Adrenal gland (tissue), 9 donors: ENCODE measurements at regions not wholly inside any gene's neighbourhood (a gene's known extent, or its start where the extent isn't known, plus 50 kb on each side); places are given as distances from the start of the nearest gene placed in this dataset.
A peak's percentile ranks its signal among the peaks of the same experiment; 100 is the strongest.

Source experiments
- DNase-seq, 7 donors: peaks; one replicate each; pipeline ENCODE4 v3.0.0-alpha.2; 2019 to 2020
- H3K27ac ChIP-seq, 5 donors: fragments of 200-600 bp; sonication (generic) in 4 of 5; 1 replicate in 3 of 5; 2 replicates in 2 of 5; pipeline versions ENCODE4 v1.5.1 to v1.8.0; 2016 to 2020; ENCODE audit warnings: mild to moderate bottlenecking in 1 of 5
- H3K27me3 ChIP-seq: fragments of 200-600 bp; 2 replicates; pipeline ENCODE4 v1.8.0; 2021
- H3K36me3 ChIP-seq, 2 donors: fragments of 200-600 bp; replicated peaks in 1 of 2; 1 replicate in 1 of 2; 2 replicates in 1 of 2; pipeline versions ENCODE4 v1.5.1 to v1.8.0; 2018 to 2022
- H3K4me1 ChIP-seq, 2 donors: fragments of 200-600 bp; replicated peaks in 1 of 2; 1 replicate in 1 of 2; 2 replicates in 1 of 2; pipeline versions ENCODE4 v1.5.1 to v1.8.0; 2018 to 2021
- H3K4me3 ChIP-seq, 4 donors: fragments of 200-600 bp; sonication (generic) in 3 of 4; one replicate each; pipeline ENCODE4 v1.5.1; 2016 to 2018
- H3K9me3 ChIP-seq, 3 donors: fragments of 200-600 bp; sonication (generic) in 1 of 3; replicated peaks in 1 of 3; 1 replicate in 2 of 3; 2 replicates in 1 of 3; pipeline versions ENCODE4 v1.5.1 to v1.8.0; 2016 to 2021
- POLR2A ChIP-seq, 2 donors: fragments of 450-650 bp; IDR thresholded peaks; one replicate each; pipeline ENCODE4 v1.6.1; 2017; ENCODE audit warnings: antibody characterized with exemption in 2 of 2, mild to moderate bottlenecking in 2 of 2, moderate library complexity in 1 of 2
- WGBS, 4 donors: extraction: QIAGEN DNeasy Blood & Tissue Kit in 2 of 4; methylation state at CpG; one replicate each; pipeline versions ENCODE4 v1.1.5 to v1.1.7; 2013 to 2017; 5-methylcytosine and 5-hydroxymethylcytosine counted together
- intact Hi-C, 2 donors: fragments of 100-400 bp; cut with DNase I; formaldehyde crosslinking; loops; one replicate each; pipeline versions ENCODE4 v1.14.1 to v1.15.0; 2022 to 2023
- TF ChIP-seq, protein P1 (sequence below), 6 experiments: fragments of 450-650 bp in 4 of 6; fragments of 200-600 bp in 2 of 6; sonication (generic) in 1 of 6; IDR thresholded peaks; 1 replicate in 5 of 6; 2 replicates in 1 of 6; pipeline versions ENCODE4 v1.5.1 to v1.8.0; 2016 to 2021; ENCODE audit warnings: antibody characterized with exemption in 6 of 6, mild to moderate bottlenecking in 2 of 6, moderate library complexity in 1 of 6
- donor health status: healthy with polysubstance abuse.
- donor health status: Bipolar disorder and iron deficiency.
- donor health status: DM: yes; HTN: yes; CAD: no.
- donor health status: DM: no; HTN: no; CAD: no.
- donor health status: DM: no; HTN: no; CAD: no.

DNA sequence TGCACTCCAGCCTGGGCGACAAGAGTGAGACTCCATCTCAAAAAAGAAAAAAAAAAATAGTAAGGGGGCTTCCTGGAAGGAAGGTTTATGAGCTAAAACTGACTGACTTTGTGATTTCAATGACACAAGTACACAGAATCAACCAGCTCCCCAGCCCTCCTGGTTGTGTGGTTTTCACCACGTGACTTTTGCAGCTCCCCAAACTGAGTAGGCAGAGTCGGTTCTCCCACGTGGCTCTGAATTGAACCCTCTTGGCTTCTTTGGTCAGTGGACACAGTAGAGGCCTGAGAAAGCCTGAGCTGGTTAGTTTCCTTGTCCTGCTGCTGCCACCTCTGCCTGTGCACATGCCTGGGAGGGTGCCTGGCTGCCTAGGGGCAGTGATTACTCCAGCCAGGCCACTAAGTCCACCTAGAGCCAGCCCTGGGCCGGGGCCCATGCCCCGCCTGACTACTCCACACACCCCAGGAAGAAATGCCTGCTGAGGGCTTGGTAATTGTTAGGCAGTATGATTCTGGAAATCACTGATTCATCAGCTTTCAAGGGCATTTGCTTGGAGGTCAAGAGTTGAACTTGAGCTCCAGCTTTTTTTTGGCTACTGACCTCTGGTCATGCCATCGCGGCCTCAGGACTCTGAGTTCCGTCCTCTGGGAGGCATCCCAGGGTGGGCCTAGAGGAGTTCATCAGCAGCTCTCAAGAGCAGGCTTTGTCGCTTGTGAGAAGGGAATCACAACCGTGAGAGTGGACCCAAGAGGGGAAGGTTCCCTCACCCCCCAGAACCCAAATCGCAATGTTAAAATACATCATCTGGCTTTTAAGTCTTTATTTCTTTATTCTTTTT is 431.9 kb upstream of the HS6ST1 start:
- H3K27me3 ChIP-seq = no peaks in the 10 kb centered on the region
- H3K4me3 ChIP-seq = no peak overlapping the region
- no peaks in the 10 kb centered on the region for H3K36me3 ChIP-seq
- peak in 5 of 7 donors; percentile 48 to 66 (median 56) for DNase-seq
- intact Hi-C loops = loop anchor here in 1 of 2 donors (10.0 kb wide), 1 partner anchor 426 kb away; no protein-coding TSS in a partner anchor
- WGBS, 4 donors = 68 to 80% (median 76%) methylated on average over 11 to 12 of the region's 12 CpGs
- H3K4me1 ChIP-seq = peaks cover 19 to 46% of the 10 kb centered on the region in 2 donors
- TF ChIP-seq POLR2A (IDR thresholded peaks at IDR 0.05) = no peak
- TF ChIP-seq, protein P1, sequence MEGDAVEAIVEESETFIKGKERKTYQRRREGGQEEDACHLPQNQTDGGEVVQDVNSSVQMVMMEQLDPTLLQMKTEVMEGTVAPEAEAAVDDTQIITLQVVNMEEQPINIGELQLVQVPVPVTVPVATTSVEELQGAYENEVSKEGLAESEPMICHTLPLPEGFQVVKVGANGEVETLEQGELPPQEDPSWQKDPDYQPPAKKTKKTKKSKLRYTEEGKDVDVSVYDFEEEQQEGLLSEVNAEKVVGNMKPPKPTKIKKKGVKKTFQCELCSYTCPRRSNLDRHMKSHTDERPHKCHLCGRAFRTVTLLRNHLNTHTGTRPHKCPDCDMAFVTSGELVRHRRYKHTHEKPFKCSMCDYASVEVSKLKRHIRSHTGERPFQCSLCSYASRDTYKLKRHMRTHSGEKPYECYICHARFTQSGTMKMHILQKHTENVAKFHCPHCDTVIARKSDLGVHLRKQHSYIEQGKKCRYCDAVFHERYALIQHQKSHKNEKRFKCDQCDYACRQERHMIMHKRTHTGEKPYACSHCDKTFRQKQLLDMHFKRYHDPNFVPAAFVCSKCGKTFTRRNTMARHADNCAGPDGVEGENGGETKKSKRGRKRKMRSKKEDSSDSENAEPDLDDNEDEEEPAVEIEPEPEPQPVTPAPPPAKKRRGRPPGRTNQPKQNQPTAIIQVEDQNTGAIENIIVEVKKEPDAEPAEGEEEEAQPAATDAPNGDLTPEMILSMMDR (IDR thresholded peaks at IDR 0.05) = no peak
- H3K9me3 ChIP-seq = no peaks in the 10 kb centered on the region
- peak overlapping the region in 3 of 5 donors; percentile 46 to 79 (median 72) for H3K27ac ChIP-seq

DNA sequence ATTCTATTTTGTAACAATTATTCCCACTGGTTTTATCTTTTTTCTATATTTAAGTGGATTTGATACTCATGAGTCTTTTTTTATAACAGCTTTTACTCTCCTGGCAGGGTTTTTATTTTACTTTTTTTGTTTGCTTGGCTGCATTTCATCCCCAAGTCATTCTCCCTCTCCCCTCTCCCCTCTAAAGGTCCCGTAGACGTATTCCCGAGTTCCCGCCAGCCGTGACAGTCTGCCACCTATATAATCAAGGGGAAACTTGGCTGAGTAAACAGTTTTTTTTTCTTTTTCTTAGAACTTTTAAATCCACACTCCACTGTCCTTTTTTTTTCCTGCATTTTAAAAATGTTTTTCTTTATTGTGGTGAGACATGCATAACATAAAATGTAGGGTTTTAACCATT is 433.1 kb upstream of the HS6ST1 start:
- Histone ChIP-seq H3K4me1 (peaks cover 19 to 35% of the 10 kb centered on the region in 2 donors), H3K9me3 (no peaks in the 10 kb centered on the region), H3K4me3 (no peak overlapping the region), H3K36me3 (no peaks in the 10 kb centered on the region), H3K27ac (peak overlapping the region in 1 of 5 donors; percentile 11), H3K27me3 (no peaks in the 10 kb centered on the region)
- no peak for TF ChIP-seq POLR2A (IDR thresholded peaks at IDR 0.05)
- TF ChIP-seq, protein P1 (IDR thresholded peaks at IDR 0.05) = no peak
- no peak for DNase-seq
- intact Hi-C loops = loop anchor here in 1 of 2 donors (10.0 kb wide), 1 partner anchor 427 kb away; no protein-coding TSS in a partner anchor
- 58 to 88% (median 83%) methylated on average over 5 of the region's 5 CpGs for WGBS, 4 donors

DNA sequence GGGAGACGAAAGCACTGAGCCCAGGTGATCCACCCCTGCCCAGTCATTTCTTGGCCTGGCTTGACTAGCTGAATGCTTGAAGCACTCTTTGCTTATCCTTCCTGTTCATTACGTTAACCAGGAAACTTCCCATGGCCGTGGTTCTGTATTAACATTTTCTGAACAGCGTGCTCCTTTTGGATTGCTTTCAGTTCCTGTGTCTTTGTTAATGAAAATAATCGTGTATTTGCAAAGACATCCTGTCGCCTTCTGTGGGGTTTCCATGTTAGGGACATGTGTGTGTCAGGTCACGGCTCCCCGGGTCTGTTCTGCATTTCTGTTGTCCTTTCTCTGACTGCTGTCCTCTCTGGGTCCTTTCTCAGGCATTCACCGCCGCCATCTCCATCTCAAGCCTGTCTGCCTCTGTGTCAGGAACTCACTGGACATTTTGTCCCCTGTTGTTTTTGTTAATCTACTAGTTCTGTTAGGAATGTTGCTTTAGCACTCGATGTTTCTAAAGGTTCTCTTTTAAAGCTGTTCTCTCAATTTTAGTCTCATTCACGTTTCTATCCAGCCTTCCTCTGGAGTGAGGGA is 434.1 kb upstream of the HS6ST1 start:
- no peak for DNase-seq

GRCh38 chr2:128753321-128753720 is 434.7 kb upstream of the HS6ST1 start:
- peaks cover 19 to 31% of the 10 kb centered on the region in 2 donors for H3K4me1 ChIP-seq
- DNase-seq = no peak
- peak overlapping the region in 1 of 5 donors; percentile 1 for H3K27ac ChIP-seq
- 76 to 83% (median 80%) methylated on average over 7 of the region's 7 CpGs for WGBS, 4 donors
- TF ChIP-seq, protein P1 (IDR thresholded peaks at IDR 0.05) = no peak
- no peak for TF ChIP-seq POLR2A (IDR thresholded peaks at IDR 0.05)
- H3K4me3 ChIP-seq = no peak overlapping the region
- no peaks in the 10 kb centered on the region for H3K9me3 ChIP-seq
- intact Hi-C loops = loop anchor here in 1 of 2 donors (10.0 kb wide), 1 partner anchor 429 kb away; no protein-coding TSS in a partner anchor
- no peaks in the 10 kb centered on the region for H3K27me3 ChIP-seq
- no peaks in the 10 kb centered on the region for H3K36me3 ChIP-seq

More for the DNA sequence above, 434.1 kb upstream of the HS6ST1 start:
- Histone ChIP-seq H3K9me3 (no peaks in the 10 kb centered on the region), H3K27me3 (no peaks in the 10 kb centered on the region), H3K27ac (peak overlapping the region in 2 of 5 donors; percentile 1 to 21), H3K4me3 (no peak overlapping the region), H3K36me3 (no peaks in the 10 kb centered on the region), H3K4me1 (peaks cover 19 to 31% of the 10 kb centered on the region in 2 donors)
- TF ChIP-seq, protein P1 (IDR thresholded peaks at IDR 0.05) = no peak
- TF ChIP-seq POLR2A (IDR thresholded peaks at IDR 0.05) = no peak
- WGBS, 4 donors = 65 to 73% (median 71%) methylated on average over 12 of the region's 12 CpGs
- intact Hi-C loops = loop anchor here in 1 of 2 donors (10.0 kb wide), 1 partner anchor 428 kb away; no protein-coding TSS in a partner anchor
